GM10847 (cell line): ENCODE measurements at regions not wholly inside any gene's neighbourhood (a gene's known extent, or its start where the extent isn't known, plus 50 kb on each side); places are given as distances from the start of the nearest gene placed in this dataset.

ENCODE experiments used
- POLR2A ChIP-seq: IDR thresholded peaks from 2 replicates; pipeline ENCODE4 v1.6.1; 2011; ENCODE audit not compliant: insufficient read length; ENCODE audit errors: extremely low read depth

DNA sequence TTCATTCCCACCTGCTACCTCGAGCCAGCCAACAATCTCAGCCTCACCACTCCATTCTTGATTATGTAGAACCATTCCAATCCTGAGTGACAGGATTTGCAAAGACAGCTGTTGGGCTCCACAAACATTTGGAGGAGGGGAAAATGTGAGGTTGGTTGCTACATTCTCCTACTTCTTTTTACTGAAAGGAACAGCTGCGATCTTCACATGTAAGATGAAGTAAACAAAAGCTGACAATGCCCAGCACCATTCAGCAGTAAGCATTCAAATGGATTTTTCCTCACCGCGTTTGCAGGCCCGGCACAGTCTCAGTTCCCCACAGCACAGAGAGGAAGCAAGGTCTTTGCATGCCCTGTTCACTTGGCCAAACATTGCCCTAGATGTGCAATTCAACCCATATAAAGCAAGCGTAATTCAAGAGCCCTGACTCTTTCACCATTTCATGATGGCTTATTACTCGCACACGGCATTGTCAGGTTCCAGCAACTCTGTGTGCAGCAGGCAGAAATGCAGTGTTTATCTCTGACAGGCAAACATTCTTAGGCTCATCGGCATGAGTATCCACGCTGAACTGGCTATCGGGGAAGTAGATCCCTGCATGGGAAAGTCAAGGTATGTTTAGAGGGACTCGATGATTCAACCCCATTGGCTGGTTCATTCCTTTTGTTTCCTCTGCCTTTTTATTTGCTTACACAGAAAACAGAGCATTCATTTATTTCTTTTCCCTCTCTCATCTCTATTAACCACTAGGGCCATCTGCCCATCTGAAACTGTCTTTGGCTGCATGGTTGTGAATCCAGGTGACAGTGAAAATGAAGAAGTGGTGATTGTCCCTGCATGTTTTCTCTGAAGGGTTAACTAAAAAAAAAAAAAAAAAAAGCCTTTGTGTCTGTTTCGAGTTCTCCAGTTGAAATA, 236.1 kb upstream of the PLEKHG7 start:
- TF ChIP-seq POLR2A, result peak; percentile 64

DNA sequence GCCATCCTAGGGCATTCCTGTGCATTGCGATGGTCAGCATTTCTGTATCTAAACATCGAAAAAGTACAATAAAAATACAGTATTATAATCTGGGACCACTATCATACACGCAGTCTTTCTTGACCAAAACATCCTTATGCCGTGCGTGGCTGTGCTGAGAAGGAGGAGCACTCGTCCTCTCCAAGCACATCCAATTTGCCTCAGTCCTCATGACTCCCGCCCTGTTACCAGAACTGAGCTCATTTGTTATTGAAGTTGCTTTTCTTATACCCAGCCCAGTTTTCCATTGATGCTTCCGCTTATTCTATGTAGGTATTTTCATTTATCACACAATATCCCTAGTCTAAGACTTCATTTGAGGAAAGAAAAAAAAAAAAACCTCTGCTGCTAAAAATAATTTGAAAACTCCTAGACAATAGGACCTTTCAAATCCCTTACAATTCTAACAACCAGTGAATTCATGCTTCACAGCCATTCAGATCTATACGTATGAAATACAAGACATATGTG, 236.9 kb upstream of the PLEKHG7 start:
- TF ChIP-seq POLR2A, result no peak

DNA sequence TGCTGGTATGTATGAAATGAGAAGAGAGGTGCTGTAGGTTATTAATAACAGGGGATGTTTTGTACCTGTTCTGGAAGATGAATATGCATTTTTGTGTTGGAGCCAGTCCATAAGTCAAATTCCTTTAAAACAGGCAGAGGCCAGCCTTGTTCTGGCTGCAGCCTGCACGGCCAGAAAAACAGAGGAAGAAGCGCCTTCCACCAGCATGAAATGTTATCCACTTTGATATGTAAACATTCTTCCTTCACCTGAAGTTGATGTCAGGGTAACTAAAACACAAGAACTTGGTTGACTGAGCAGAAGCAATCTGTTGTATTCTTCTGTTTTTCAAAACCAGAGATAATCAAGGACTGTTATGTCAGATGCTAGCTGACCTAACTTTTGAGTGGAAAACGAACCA, 237.9 kb upstream of the PLEKHG7 start:
- TF ChIP-seq POLR2A, result no peak

DNA sequence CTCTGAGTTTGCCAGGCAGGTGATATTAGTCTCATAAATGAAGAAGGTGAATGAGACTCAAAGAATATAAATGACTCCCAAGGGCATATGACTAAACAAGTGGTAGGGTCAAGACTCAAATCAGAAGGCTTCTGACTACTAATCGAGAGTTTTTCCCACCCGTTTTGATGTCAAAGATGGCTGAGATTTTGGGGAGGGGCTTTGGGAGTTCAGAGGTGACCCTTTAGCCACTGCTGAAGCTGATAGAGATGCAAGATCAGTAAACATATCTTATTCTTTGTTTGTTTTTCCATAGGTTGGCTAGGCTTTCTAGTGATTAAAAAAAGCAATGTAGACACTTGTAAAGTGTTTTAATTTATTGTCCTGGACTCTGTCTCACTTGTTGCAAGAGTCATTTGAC, 239.6 kb upstream of the PLEKHG7 start:
- no peak for TF ChIP-seq POLR2A

DNA sequence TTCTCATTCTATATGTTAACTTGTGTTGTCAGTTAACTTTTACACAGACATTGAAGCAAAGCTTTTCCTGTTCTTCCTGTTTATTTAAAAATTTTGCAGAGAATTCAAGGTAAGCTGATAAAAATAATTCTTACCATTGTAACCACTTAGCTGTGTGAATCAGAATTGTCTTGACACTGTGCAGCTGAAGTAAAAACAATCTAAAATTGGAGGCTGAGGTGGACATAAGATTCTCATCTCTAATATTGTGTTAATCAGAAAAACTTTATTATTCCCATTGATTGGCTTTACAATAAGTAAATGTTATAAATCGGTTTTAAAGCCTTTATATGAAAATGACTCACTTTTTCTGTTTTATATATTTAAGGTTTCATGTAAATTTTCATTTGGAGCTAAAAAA, 240.3 kb upstream of the PLEKHG7 start:
- TF ChIP-seq POLR2A, result no peak

DNA sequence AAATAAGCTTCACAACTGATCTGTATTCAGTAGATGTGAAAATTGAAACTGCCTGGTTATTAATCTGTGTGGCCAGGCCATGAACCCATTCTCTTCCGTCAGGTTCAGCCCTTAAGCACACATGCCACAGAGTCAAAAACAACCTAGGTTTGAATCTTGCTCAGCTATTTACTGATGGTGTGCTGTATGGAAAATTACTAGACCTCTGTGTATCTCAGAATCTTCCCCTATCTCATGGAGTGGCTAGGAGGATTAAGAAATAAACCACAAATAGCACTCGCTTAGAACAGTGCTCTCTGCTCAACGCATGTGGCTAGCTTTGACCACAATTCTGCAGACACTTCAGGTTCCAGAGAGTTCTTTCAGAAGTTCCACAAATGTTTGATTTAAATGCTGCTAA, 240.7 kb upstream of the PLEKHG7 start:
- TF ChIP-seq POLR2A, result no peak

DNA sequence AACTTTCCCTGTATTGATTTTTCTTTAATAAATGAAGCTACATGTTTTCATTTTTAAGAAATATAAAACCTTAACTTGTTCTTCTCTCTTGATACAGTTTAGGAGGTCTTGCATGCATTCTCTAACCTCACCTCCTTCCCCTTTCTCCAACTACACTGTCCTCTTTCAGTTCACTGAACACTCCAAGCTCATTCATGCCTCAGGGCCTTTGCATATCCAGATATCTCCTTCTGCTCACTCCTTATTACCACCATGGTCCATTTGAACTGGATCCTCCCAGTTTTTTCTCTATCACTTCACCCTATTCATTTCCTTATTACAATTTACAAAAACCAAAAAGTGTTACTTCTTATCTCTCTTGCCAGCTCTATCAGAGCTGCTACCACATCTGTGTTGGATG, 242.9 kb upstream of the PLEKHG7 start:
- TF ChIP-seq POLR2A, result no peak

DNA sequence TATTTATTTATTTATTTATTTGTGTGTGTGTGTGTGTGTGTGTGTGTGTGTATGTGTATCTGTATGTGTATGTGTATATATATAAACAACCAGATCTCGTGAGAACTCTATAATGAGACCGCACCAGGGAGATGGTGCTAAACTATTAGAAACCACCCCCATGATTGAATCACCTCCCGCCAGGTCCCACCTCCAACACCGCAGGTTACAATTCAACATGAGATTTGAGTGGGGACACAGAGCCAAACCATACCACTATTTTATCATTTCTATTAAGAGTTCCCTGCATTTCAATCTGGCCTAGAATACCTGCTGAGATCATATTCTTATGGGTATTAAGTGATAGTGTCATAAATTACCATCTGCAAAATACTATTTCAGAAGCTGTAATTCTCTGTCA, 243.8 kb upstream of the PLEKHG7 start:
- TF ChIP-seq POLR2A, result no peak

DNA sequence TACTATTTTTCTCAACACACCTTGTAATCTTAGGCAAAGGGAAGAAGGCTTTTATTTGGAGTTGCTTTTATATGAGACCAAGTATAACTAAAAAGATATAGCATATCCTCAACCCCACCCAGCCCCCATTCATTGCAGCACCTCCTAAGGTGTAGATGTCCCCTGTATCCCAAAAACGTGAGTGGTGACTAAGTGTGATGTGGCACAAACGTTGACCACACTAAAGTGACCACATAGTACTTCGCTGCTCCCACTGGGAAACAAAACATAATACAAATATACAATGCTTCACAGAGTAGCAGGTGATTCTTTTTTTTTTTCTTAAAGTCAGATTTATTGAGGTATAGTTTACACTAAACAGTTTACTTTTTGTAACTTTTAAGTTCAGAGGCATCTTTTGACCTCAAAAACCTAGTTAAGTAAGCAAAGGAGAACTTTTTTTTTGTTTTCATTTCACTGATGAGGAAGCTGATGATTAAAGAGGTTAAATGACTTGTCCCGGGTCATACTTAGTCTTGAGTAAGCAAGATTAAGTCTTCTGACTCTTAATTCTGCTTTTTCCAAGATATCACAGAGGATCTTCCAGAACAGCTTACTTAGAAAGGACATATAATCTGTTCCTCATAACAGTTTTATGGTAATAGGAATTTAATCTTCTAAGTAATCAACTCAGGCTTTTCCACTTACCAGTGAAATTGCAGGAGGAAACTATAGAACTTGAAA, 245.2 kb upstream of the PLEKHG7 start:
- no peak for TF ChIP-seq POLR2A

DNA sequence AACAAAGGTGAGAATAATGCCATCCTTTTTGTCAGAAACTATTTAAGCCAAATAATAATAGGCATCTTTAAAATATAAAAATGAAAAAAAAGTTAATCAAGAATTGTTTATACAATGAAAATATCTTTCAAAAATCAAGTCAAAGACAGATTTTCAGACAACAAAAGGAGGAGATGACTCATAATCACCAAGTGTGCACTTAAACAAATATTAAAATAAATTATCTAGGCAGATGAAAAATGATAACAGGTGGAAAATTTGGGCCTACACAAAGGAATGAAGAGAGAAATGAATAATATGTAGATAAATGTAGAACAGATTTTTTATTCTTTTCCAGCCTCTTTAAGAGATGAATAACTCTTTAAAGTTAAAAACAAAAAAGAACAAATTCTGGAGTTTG, 250.0 kb upstream of the PLEKHG7 start:
- no peak for TF ChIP-seq POLR2A

DNA sequence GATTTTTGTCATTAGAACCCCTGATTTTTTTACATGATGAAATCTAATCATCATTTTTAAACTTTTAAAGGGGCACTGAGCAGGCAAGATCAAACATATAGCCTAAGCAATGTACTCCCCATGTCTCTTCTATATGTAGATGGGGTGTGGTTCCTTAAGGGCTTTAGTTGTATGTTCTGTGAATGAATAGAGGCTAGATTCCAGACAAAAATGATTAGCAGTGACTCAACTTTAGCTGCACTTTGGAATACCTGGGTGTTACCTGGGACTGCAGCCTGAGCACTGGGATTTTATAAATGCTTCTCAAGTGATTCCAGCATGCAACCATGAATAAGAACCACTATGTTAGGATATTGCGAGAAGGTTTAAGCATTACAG, 256.7 kb upstream of the PLEKHG7 start:
- no peak for TF ChIP-seq POLR2A

DNA sequence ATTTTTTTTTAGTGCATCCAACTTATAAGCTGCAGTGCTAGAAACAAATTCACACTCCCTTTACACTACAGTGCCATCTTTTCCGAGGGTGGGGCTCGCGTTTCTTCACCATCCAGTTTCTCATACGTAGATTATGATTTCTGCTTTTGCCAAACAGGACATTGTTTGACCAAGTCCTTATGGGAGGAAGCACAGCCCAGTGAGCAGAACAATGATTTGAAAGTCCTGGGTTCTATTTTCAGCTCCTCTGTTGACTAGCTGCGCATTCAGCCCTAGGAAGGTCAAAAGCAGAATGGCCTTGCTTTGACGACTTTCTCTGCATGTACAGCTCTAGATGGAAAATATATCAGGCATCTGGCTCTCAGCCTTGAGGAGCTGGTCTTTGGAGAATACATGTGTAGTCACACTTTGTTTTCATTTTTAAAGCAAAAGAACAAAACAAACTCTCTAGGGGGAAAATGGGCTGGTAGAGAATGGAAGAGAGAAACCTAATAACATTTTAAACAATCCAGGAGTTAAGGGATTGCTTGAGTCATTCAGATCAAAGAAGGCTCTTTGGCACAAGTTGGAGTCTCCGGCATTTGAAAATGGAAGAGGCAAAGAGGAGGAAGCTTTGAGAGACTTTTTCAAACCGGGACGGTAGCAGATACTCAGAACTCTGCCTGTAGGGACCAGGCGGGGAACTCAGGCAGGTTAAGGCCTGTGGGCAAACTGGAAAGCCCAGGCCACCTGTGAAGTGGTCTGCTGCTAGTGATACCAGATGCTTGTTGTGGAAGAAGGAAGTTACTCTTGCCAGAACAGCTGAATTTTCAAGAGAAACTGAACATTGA, 257.3 kb upstream of the PLEKHG7 start:
- no peak for TF ChIP-seq POLR2A

DNA sequence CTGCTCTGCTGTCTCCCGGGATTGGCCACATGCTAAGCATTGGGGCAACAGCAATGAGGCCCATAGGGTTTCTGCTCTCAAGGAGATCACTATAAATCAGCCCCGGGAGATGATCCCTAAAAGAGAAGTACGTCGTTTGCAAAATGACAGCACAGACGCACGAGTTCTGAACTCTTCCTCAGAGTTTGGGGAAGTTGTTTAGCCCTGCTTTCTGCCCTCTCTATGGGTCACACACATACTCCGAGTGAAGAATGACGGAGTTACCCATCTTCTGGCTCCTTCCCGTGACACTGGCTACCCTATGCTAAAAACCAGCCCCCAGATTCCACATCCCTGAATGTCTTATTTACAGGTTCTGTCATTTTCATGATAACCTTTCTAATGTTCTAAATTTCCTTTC, 258.0 kb upstream of the PLEKHG7 start:
- no peak for TF ChIP-seq POLR2A

DNA sequence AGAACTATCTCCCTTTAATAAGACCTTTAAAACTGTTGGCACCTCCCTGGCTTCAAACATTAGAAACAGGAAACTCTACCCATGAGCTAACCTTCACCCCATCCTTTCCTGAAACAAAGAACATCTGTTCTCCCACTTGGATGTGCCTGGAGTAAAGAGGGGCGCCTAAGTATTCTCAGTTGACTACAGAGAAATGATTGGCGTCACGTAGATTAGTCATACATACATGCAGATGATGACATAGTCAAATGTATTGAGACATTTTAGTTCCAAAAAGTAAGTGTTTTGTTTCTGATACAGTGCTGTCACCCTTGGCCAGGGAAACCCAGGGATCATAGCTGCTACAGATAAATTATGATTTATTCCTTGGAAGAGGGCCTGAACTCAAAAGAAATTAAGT, 260.0 kb upstream of the PLEKHG7 start:
- no peak for TF ChIP-seq POLR2A

DNA sequence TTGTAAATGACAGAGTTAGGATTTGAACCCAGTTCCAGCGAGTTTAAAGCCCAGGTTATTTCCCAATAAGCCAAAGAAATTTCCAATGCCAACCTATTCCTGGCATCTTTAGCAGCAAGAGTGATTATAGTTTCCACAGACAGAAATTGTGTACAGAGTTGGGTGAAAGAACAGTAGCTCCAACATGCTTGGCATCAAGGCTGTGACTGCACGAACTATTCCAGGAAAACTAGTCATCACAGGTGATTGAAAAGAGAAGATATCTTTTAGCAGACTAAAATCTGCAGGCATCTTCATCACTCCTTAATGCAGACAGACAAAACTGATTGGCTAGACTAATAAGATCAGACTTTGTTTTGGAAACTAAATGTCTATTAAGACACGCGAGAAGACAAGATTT, 262.7 kb upstream of the PLEKHG7 start:
- no peak for TF ChIP-seq POLR2A

DNA sequence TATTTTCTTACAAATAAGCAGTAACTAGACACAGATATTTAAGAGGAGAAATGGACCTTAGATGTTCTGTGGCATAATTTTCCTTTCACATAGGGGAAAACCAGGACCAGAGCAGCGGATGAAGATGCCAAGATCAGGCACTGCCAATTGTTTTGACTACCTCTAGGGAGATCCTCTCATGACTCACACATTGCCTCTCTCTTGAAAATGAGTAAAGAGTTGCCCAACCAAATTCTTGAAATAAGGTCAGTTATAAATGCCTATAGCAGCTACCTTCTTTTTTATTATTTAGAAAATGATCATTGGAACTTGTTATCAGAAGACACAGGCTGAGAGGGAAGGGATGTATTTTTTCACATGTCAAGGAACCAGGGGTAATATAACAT, 263.4 kb upstream of the PLEKHG7 start:
- no peak for TF ChIP-seq POLR2A
